A549 (cell line): ENCODE measurements at regions not wholly inside any gene's neighbourhood (a gene's known extent, or its start where the extent isn't known, plus 50 kb on each side); places are given as distances from the start of the nearest gene placed in this dataset.

Source experiments
- ATAC-seq, 2 experiments: fragments of 200-7000 bp in 1 of 2; fragments of >200 bp in 1 of 2; cut with Nextera tagmentation in 1 of 2; cut with Tn5 transposase in 1 of 2; 3 replicates each; pipeline versions ENCODE4 v1.8.0 to v1.9.1; 2018 to 2020; ENCODE audit warnings: mild to moderate bottlenecking in 1 of 2, moderate library complexity in 1 of 2
- CTCF ChIA-PET: fragments of 300-600 bp; sonication (Branson Sonifier 250); formaldehyde crosslinking; extraction: SDS; loops from one replicate; lab custom pipeline; 2021; ENCODE audit warnings: antibody characterized with exemption, inconsistent platforms; lab: Yijun Ruan, JAX
- POLR2A ChIA-PET: fragments of 350-600 bp; formaldehyde crosslinking; extraction: SDS; loops from one replicate; lab custom pipeline; 2021; ENCODE audit warnings: antibody characterized with exemption, inconsistent platforms; lab: Yijun Ruan, JAX
- DNase-seq, 2 experiments: peaks; one replicate each; pipeline versions ENCODE4 v3.0.0 to v3.0.0-alpha.2; 2011 to 2016; ENCODE audit warnings: low read depth in 1 of 2, low spot score in 1 of 2
- FAIRE-seq: peaks from 2 replicates; lab custom pipeline; 2011; peaks lifted over from hg19 to GRCh38; lab: Jason Lieb, UNC
- H3K27ac ChIP-seq, 2 experiments: fragments of >200 bp; sonication (Bioruptor Twin); formaldehyde crosslinking; 3 replicates each; pipeline ENCODE4 v1.5.1; 2016 to 2017
- H3K4me1 ChIP-seq: fragments of >200 bp; sonication (Bioruptor Twin); formaldehyde crosslinking; 3 replicates; pipeline ENCODE4 v1.6.1; 2016
- H3K4me2 ChIP-seq: fragments of >200 bp; sonication (Bioruptor Twin); formaldehyde crosslinking; 3 replicates; pipeline ENCODE4 v1.6.1; 2016
- H3K4me3 ChIP-seq: fragments of >200 bp; sonication (Bioruptor Twin); formaldehyde crosslinking; 3 replicates; pipeline ENCODE4 v1.5.1; 2016
- H3K9me3 ChIP-seq: fragments of >200 bp; sonication (Bioruptor Twin); formaldehyde crosslinking; 3 replicates; pipeline ENCODE4 v1.6.1; 2016
- CEBPB ChIP-seq, 2 experiments: fragments of >200 bp in 1 of 2; sonication (Bioruptor Twin) in 1 of 2; formaldehyde crosslinking in 1 of 2; IDR thresholded peaks; 2 replicates each; pipeline ENCODE4 v1.6.1; 2012 to 2016
- CHD2 ChIP-seq: fragments of 150-350 bp; IDR thresholded peaks from 2 replicates; pipeline ENCODE4 v1.6.1; 2014; ENCODE audit warnings: low read length; ENCODE audit not compliant: partially characterized antibody
- CHD4 ChIP-seq: fragments of 200-600 bp; sonication (generic); IDR thresholded peaks from 2 replicates; pipeline ENCODE4 v1.6.1; 2016; ENCODE audit warnings: antibody characterized with exemption, mild to moderate bottlenecking, borderline replicate concordance
- EHF ChIP-seq: fragments of 250-450 bp; sonication (Bioruptor Pico); IDR thresholded peaks from 2 replicates; pipeline ENCODE4 v1.5.0; 2020; ENCODE audit warnings: mild to moderate bottlenecking
- EHMT2 ChIP-seq: fragments of 200-600 bp; sonication (generic); IDR thresholded peaks from 2 replicates; pipeline ENCODE4 v1.6.1; 2016; ENCODE audit warnings: antibody characterized with exemption, low read depth, mild to moderate bottlenecking, moderate library complexity
- EP300 ChIP-seq, 2 experiments: fragments of >200 bp; sonication (Bioruptor Twin); formaldehyde crosslinking; IDR thresholded peaks; 2 replicates in 1 of 2; 3 replicates in 1 of 2; pipeline ENCODE4 v1.6.1; 2016 to 2017
- ESRRA ChIP-seq: fragments of 150-350 bp; IDR thresholded peaks from 2 replicates; pipeline ENCODE4 v1.6.1; 2014; ENCODE audit warnings: mild to moderate bottlenecking, low read length, borderline replicate concordance
- GATA3 ChIP-seq: IDR thresholded peaks from 2 replicates; pipeline ENCODE4 v1.6.1; 2012; ENCODE audit warnings: borderline replicate concordance
- HOXB13 ChIP-seq: fragments of 250-450 bp; sonication (Bioruptor Pico); IDR thresholded peaks from 2 replicates; pipeline ENCODE4 v1.5.0; 2020; ENCODE audit warnings: low read depth, mild to moderate bottlenecking, moderate library complexity
- HOXB5 ChIP-seq: fragments of 250-450 bp; sonication (Bioruptor Pico); IDR thresholded peaks from 2 replicates; pipeline ENCODE4 v1.5.0; 2020; ENCODE audit warnings: mild to moderate bottlenecking, moderate library complexity
- JUNB ChIP-seq: fragments of >200 bp; sonication (Bioruptor Twin); formaldehyde crosslinking; IDR thresholded peaks from 2 replicates; pipeline ENCODE4 v1.6.1; 2016
- KDM1A ChIP-seq: fragments of 200-600 bp; sonication (generic); IDR thresholded peaks from 2 replicates; pipeline ENCODE4 v1.6.1; 2016; ENCODE audit warnings: low read depth, mild to moderate bottlenecking
- MAFK ChIP-seq: fragments of 450-650 bp; IDR thresholded peaks from 2 replicates; pipeline ENCODE4 v1.6.1; 2014; ENCODE audit not compliant: partially characterized antibody
- NFE2L2 ChIP-seq: fragments of 150-350 bp; conservative IDR thresholded peaks from 2 replicates; pipeline ENCODE4 v1.6.1; 2014; ENCODE audit warnings: low read length
- NPAS2 ChIP-seq: fragments of 250-450 bp; sonication (Bioruptor Pico); IDR thresholded peaks from 2 replicates; pipeline ENCODE4 v1.8.0; 2022; ENCODE audit warnings: mild to moderate bottlenecking, moderate library complexity, borderline replicate concordance
- POLR2A ChIP-seq: IDR thresholded peaks from 2 replicates; pipeline ENCODE4 v1.6.1; 2012; ENCODE audit warnings: mild to moderate bottlenecking, low read length
- POLR2AphosphoS2 ChIP-seq: conservative IDR thresholded peaks from 2 replicates; pipeline ENCODE4 v1.6.1; 2012; ENCODE audit warnings: low read length, improper control_type of control experiment, inconsistent platforms
- RAD21 ChIP-seq, 2 experiments: fragments of >200 bp in 1 of 2; sonication (Bioruptor Twin) in 1 of 2; formaldehyde crosslinking in 1 of 2; IDR thresholded peaks in 1 of 2; conservative IDR thresholded peaks in 1 of 2; 2 replicates in 1 of 2; 3 replicates in 1 of 2; pipeline ENCODE4 v1.6.1; 2012 to 2018; ENCODE audit warnings: inconsistent platforms in 1 of 2
- RARB ChIP-seq: fragments of 250-450 bp; sonication (Bioruptor Pico); IDR thresholded peaks from 2 replicates; pipeline ENCODE4 v1.8.0; 2021; ENCODE audit warnings: mild to moderate bottlenecking, moderate library complexity
- RCOR1 ChIP-seq: fragments of 150-350 bp; IDR thresholded peaks from 2 replicates; pipeline ENCODE4 v1.6.1; 2014; ENCODE audit warnings: antibody characterized with exemption, low read length, low read depth
- RFX5 ChIP-seq: fragments of 450-650 bp; IDR thresholded peaks from 2 replicates; pipeline ENCODE4 v1.7.1; 2014; ENCODE audit warnings: antibody characterized with exemption, mild to moderate bottlenecking, moderate library complexity
- RNF2 ChIP-seq: fragments of 200-600 bp; sonication (generic); IDR thresholded peaks from 2 replicates; pipeline ENCODE4 v1.6.1; 2016; ENCODE audit warnings: low read depth, mild to moderate bottlenecking, antibody characterized with exemption, moderate library complexity, borderline replicate concordance
- SREBF2 ChIP-seq: fragments of 450-650 bp; IDR thresholded peaks from 2 replicates; pipeline ENCODE4 v1.6.1; 2014; ENCODE audit warnings: mild to moderate bottlenecking, moderate library complexity
- TP53 ChIP-seq: fragments of 250-450 bp; sonication (Bioruptor Pico); IDR thresholded peaks from 2 replicates; pipeline ENCODE4 v1.5.0; 2021; ENCODE audit warnings: mild to moderate bottlenecking, moderate library complexity
- ZC3H11A ChIP-seq: fragments of 450-650 bp; IDR thresholded peaks from 2 replicates; pipeline ENCODE4 v1.6.1; 2014; ENCODE audit warnings: antibody characterized with exemption, mild to moderate bottlenecking
- ZNF302 ChIP-seq: fragments of 250-450 bp; sonication (Bioruptor Pico); IDR thresholded peaks from 2 replicates; pipeline ENCODE4 v1.9.0; 2021; ENCODE audit warnings: inconsistent platforms, mild to moderate bottlenecking, moderate library complexity
- ZSCAN20 ChIP-seq: fragments of 250-450 bp; sonication (Bioruptor Pico); IDR thresholded peaks from 2 replicates; pipeline ENCODE4 v1.8.0; 2022; ENCODE audit warnings: mild to moderate bottlenecking, moderate library complexity
- WGBS: methylation state at CpG from one replicate; pipeline ENCODE4 v1.1.6; 2017; ENCODE audit errors: missing lambda C conversion rate; 5-methylcytosine and 5-hydroxymethylcytosine counted together
- TF ChIP-seq, protein P1 (sequence below): IDR thresholded peaks from 2 replicates; pipeline ENCODE4 v1.6.1; 2012
- TF ChIP-seq, protein P2 (sequence below): IDR thresholded peaks from 2 replicates; pipeline ENCODE4 v1.6.1; 2012
- TF ChIP-seq, protein P3 (sequence below): fragments of 450-650 bp; IDR thresholded peaks from 2 replicates; pipeline ENCODE4 v1.6.1; 2014; ENCODE audit warnings: antibody characterized with exemption

GRCh38 chr18:44594799-44595467, 85.8 kb upstream of the SETBP1 start:
- no peak for FAIRE-seq
- WGBS, result 17% methylated on average over 3 of the region's 3 CpGs
- Histone ChIP-seq H3K4me2 (peak overlapping the region; percentile 57), H3K4me3 (no peak overlapping the region), H3K4me1 (peaks cover 15% of the 10 kb centered on the region; the same call in 2 of the 3 replicates), H3K9me3 (no peaks in the 10 kb centered on the region), H3K27ac (no peak overlapping the region)
- ATAC-seq, result peak in 1 of 2 experiments; percentile 58; a peak in 2 of 6 replicates
- ChIA-PET POLR2A (no interaction called here), CTCF (no interaction called here)
- DNase-seq, result no peak
- no peak for TF ChIP-seq EP300 (IDR thresholded peaks at IDR 0.05)
- no peak for TF ChIP-seq EHMT2
- TF ChIP-seq RFX5, result no peak
- TF ChIP-seq NPAS2 (CRISPR knock-in tag), result no peak
- TF ChIP-seq HOXB13 (CRISPR knock-in tag), result no peak
- TF ChIP-seq GATA3, result no peak
- no peak for TF ChIP-seq ZSCAN20
- TF ChIP-seq, protein P1, sequence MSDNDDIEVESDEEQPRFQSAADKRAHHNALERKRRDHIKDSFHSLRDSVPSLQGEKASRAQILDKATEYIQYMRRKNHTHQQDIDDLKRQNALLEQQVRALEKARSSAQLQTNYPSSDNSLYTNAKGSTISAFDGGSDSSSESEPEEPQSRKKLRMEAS, result no peak
- no peak for TF ChIP-seq ZNF302 (CRISPR knock-in tag)
- TF ChIP-seq CHD2, result no peak
- no peak for TF ChIP-seq MAFK
- TF ChIP-seq HOXB5 (CRISPR knock-in tag), result no peak
- no peak for TF ChIP-seq KDM1A
- TF ChIP-seq, protein P2, sequence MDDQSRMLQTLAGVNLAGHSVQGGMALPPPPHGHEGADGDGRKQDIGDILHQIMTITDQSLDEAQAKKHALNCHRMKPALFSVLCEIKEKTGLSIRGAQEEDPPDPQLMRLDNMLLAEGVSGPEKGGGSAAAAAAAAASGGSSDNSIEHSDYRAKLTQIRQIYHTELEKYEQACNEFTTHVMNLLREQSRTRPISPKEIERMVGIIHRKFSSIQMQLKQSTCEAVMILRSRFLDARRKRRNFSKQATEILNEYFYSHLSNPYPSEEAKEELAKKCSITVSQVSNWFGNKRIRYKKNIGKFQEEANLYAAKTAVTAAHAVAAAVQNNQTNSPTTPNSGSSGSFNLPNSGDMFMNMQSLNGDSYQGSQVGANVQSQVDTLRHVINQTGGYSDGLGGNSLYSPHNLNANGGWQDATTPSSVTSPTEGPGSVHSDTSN, result no peak
- no peak for TF ChIP-seq TP53 (CRISPR knock-in tag)
- no peak for TF ChIP-seq POLR2A
- no peak for TF ChIP-seq ESRRA

DNA sequence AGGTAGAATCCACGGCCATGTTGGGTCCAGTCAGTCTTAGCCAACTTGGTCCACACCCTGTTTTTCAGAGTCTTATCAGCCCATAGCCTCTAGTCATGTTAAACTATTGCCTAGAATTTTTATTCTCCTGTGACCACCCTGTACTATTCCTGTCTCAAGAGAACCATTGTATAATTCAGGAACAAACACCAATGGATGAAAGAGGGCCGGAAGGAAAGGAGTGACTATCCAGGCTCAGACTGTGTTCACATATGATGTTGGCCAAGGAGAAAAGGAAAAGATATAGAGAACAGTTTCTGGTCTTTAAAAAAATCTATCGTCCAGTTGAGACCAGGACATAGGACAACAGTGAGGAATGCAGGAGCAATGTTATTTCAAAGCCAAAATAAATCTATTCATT, 82.9 kb upstream of the SETBP1 start:
- Histone ChIP-seq H3K27ac (no peak overlapping the region), H3K4me1 (peaks cover 15% of the 10 kb centered on the region; the same call in 2 of the 3 replicates), H3K4me2 (peak overlapping the region; percentile 34; the same call in 1 of the 3 replicates), H3K4me3 (no peak overlapping the region), H3K9me3 (no peaks in the 10 kb centered on the region)
- FAIRE-seq, result no peak
- TF ChIP-seq CHD2, result no peak
- TF ChIP-seq NFE2L2, result no peak
- no peak for TF ChIP-seq EHF (CRISPR knock-in tag)
- TF ChIP-seq RFX5, result no peak
- TF ChIP-seq, protein P1, result no peak
- TF ChIP-seq POLR2AphosphoS2, result no peak
- TF ChIP-seq CHD4, result no peak
- no peak for TF ChIP-seq RARB (CRISPR knock-in tag)
- no peak for TF ChIP-seq RCOR1
- no peak for TF ChIP-seq CEBPB (IDR thresholded peaks at IDR 0.05)
- TF ChIP-seq ZSCAN20, result no peak
- TF ChIP-seq RAD21 (conservative IDR thresholded peaks at IDR 0.05 in 1 of 2, IDR thresholded peaks at IDR 0.05 in 1 of 2), result no peak
- no peak for TF ChIP-seq SREBF2
- no peak for TF ChIP-seq TP53 (CRISPR knock-in tag)
- no peak for TF ChIP-seq KDM1A
- TF ChIP-seq JUNB, result no peak
- TF ChIP-seq, protein P3, sequence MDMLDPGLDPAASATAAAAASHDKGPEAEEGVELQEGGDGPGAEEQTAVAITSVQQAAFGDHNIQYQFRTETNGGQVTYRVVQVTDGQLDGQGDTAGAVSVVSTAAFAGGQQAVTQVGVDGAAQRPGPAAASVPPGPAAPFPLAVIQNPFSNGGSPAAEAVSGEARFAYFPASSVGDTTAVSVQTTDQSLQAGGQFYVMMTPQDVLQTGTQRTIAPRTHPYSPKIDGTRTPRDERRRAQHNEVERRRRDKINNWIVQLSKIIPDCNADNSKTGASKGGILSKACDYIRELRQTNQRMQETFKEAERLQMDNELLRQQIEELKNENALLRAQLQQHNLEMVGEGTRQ, result no peak
- no peak for TF ChIP-seq ZC3H11A
- TF ChIP-seq RNF2, result no peak
- ChIA-PET POLR2A (no interaction called here), CTCF (no interaction called here)
- WGBS, result 78% methylated on average over 3 of the region's 3 CpGs
- no peak for DNase-seq
- no peak for ATAC-seq
